ENCODE measurements at regions not wholly inside any gene's neighbourhood (a gene's known extent, or its start where the extent isn't known, plus 50 kb on each side); places are given as distances from the start of the nearest gene placed in this dataset.

DNA sequence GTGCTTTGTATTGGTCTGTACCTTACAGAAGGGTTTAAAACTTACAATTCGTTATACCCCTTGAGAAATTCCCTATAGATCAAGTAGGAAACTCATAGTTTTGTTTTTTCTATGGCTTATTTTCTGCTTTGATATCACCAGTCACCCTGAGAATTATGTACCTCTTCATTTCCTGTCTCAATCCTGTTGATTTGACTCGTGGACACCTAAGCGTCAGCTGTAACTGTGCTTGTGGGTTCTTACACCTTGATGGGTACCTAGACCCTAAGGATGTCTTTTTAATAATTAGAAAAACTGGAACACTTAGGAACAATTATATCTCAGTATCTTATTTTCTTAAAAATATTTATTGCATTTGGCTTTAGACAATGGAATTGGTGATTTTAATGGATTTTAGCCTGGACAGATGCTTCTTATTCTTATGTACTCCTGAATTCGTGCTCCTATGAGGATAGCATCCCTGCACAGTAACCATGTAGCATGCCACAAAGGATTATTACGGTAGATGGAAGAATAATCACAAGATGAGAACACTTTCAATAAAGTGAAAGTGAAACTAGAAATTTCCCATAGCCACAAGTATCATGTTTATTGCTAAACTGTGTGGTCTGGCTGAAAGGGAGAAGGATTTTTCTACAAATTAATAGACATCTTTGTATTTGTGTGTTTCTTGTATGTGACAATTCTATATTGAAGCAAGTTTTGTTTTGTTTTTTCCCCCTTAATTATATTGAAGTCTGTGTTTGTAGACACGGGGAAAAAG lies 1920.3 kb upstream of the WWC1 start:
- no peak for DNase-seq

- no peak for DNase-seq
Observed at GRCh38 chr5:166373817-166374216, 1917.6 kb upstream of the WWC1 start.

DNA sequence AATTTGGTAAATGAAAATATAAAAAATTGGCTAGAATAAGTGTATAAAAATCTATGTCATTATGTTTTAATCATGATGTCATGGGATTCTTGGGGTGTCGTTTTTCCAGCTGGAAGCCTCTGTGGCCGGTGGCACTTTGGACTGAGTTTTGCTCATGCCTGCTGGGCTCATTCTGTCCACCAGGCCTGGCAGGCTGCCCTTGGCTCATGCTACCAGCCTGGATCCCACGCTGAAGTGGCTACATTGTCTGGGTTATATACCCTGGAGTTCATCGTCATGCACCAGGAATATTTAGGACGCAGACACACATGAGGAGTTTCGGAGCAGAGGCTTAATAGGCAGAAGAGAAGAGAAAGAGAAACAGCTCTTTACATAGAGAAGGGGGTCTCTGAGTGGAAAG lies 1913.7 kb upstream of the WWC1 start:
- DNase-seq, result no peak

GRCh38 chr5:166379517-166379916 lies 1911.9 kb upstream of the WWC1 start:
- no peak for DNase-seq

DNA sequence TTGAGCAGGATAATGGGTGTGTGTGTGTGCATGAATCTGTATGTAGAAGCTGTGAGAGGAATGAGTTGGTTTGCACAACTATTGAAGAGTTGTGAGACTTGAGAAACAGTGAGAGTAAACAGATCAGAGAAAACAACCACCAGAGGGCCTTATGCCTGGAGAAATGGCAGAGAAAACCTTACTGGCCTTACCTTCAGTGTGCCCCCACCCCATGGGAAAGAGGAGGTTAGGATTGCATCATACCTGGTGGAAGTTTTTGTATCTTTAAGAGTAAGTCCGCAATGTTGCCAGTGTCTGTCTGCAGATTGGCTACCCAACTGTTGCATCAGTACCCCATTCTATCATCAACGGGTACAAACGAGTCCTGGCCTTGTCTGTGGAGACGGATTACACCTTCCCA lies 1909.4 kb upstream of the WWC1 start:
- DNase-seq, result no peak

GRCh38 chr5:166398131-166398530 lies 1893.3 kb upstream of the WWC1 start:
- no peak for DNase-seq

DNA sequence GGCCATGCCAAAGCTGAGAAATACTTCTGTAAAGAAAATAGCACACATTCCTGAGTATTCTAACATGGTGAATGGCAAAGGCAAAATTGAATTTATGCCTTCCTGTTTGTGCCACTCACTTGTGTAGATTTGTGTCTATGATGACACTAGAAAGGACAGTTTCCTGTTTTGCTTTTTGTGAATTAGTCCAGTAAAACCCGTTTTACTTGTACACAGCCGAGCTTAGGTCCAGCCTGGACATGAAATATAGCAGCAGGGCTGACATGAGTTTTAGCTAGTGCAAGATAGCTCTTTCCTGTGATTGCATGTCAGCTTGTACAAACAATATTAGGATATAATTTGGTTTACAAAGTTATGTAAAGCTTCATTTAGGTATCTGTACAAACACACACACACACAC lies 1891.7 kb upstream of the WWC1 start:
- no peak for DNase-seq

GRCh38 chr5:166401391-166401790 lies 1890.1 kb upstream of the WWC1 start:
- peak; percentile 89 to 98 for DNase-seq

DNA sequence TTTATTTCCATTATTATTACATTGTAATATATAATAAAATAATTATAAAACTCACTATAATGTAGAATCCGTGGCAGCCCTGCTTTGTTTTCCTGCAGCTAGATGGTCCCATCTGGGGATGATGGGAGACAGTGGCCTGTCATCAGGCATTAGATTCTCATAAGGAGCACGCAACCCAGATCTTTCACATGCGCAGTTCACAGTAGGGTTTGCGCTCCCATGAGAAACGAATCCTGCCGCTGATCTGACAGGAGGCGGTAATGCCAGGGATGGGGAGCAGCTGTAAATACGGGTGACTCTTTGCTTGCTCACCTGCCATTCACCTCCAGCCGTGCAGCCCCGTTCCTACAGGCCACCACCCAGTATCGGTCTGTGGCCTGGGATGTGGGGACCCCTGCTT lies 1879.3 kb upstream of the WWC1 start:
- no peak for DNase-seq

DNA sequence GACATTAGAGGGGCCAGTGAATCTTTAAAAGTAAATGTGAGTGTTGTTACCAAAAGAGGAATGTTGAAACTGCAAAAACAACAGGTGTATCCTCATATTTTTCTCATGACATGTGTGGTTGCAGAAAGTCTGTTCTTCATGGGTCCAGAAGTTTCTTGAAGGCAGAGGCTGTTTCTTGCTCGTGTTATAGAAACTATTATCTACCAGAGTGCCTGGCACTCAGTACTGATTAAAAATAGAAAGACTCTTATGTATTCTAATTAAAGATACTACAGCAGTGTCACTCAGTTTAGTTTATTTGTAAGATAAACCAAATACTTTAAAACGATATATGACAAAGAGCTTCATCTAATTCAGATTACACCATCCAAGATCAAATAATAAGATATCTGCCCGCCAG lies 1864.2 kb upstream of the WWC1 start:
- DNase-seq, result no peak

DNA sequence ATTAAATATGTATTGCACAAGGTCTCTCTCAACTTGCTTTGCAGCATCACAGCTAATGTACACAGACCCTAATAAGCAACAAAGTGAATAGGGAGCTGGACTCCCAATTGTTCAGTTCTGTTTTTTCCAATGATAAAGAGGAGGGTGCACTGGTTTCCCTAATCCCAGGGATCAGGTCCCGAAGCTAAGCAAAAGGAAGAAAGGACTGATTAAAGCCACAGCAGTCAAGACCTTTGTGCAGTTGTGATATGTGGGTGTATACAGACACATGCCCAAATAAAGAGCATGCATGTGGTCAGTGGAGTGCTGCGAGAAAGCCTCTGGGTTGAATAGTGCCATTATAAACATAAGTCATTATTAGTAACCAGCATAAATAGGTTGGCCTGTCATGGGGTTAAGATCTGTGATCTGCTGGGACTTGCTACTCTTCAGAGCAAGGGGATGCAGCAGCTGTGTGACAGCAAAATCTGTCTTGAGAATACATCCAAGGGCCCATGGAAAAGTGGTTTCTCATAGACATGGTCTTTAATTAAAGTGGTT lies 1863.1 kb upstream of the WWC1 start:
- no peak for DNase-seq

DNA sequence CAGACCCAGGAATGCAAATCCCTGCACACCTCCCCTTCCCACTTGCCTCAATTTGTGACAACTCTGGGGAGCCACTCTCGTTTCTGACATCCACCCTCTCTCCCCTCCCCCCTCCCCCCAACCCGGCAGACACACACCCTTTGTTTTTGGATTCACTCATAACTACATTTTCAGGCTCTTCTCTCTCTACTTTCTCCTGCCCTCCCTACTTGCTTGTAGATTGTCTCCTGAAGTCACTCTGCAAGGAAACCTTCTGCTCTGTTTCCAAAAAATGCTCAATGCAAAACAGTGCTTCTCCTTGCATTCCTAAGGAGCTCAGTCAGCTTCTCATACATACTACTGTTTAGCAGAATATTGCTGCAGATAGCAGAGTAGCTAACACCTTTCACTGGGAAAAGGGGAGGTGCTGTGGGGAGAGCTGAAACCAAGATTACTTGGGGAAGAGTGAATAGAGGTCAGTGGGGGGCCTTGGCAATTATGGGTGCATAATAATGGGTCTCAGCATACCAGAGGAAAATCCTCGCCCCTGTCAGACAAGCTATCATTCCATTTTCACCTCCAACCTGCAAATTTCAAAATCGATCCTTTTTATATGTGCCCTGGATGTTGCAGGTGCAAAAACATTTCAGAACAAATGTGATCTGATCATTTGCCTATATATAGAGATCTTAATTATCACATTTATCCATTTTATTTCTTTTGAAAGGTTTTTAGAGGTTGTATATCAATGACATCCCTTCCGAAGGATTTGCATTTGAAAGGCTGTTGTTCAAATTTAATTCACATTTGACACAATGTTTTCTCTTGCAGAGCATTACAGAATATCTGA lies 1860.7 kb upstream of the WWC1 start:
- no peak for DNase-seq

DNA sequence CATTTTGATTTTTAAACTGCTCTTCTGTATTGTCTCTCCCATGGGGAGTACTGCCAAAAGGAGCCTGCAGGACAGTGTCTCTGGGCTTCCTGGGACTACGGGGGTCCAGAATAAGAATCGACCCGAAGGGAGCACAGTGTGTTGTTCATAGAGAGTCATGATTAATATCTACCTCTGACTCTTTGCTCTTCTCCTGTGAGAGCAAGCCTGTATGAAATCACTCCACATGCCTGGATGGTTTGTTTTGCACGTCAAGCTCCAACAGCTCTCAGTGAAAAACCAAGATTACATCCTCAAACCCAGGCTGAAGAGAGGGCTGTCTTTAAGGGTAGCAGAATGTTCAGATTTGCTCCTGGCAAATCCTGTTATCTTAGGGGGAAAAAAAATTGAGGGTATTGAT lies 1860.0 kb upstream of the WWC1 start:
- DNase-seq, result no peak

DNA sequence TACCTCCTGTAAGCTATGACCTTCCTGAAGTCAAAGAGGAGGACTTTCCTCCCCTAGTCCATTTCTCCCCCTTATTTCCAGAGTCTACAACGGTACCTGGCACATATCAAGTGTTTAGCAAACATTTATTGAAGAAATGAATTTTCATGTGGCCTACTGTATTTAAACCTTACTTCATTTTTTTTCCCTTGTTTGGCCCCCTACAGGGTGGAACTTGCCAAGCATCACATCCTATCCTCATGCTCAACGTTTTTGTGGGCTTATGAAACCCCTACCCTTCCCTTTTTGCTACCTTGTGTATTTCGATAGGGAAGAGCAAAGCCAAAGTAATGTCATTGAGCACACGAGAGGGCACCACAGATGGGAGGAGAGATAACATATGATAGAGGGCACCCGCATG lies 1857.8 kb upstream of the WWC1 start:
- DNase-seq, result peak in 1 of 2 experiments; percentile 36

GRCh38 chr5:166436872-166437271 lies 1854.6 kb upstream of the WWC1 start:
- no peak for DNase-seq

GRCh38 chr5:166486348-166486747 lies 1805.1 kb upstream of the WWC1 start:
- DNase-seq, result no peak

DNA sequence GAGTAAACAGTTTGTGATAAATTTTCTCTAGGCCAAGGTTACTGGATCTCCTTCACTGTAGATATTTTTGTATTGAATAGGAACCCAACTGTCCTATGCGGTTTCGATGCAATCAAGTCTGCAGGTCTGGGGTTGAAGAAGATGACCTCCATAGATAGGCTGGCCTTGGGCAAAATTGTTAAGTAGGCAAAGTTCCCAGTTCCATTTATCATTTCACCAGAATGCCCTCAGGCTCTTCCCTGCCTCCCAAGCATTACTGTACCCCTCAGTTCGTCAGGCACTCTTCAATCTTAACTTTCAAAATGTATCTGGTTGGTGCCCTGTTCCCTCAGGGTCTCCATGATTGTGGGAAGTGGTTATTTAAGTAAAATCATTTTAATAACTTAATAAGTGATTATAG lies 1802.9 kb upstream of the WWC1 start:
- DNase-seq, result no peak

- DNase-seq, result no peak
Observed at GRCh38 chr5:166493040-166493439, 1798.4 kb upstream of the WWC1 start.

DNA sequence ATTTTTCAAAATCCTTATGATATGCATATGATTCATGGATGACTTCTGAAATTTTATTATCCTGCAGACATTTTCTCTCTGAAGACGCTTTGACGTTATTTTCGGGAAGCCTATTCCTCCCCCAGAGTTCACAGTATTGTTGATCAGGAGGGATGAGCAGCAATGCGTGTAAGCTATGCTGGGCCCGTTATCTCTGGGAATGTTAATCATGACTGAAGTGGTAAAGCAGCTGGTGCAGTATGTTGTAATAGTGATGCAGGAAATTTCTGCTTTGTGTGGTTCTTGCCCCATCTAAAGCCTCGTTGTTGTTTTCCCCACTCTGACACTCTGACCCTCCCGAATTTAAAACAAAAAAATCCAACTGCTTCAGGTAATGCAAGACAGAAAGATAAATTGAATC lies 1797.8 kb upstream of the WWC1 start:
- DNase-seq, result peak in 1 of 2 experiments; percentile 60

DNA sequence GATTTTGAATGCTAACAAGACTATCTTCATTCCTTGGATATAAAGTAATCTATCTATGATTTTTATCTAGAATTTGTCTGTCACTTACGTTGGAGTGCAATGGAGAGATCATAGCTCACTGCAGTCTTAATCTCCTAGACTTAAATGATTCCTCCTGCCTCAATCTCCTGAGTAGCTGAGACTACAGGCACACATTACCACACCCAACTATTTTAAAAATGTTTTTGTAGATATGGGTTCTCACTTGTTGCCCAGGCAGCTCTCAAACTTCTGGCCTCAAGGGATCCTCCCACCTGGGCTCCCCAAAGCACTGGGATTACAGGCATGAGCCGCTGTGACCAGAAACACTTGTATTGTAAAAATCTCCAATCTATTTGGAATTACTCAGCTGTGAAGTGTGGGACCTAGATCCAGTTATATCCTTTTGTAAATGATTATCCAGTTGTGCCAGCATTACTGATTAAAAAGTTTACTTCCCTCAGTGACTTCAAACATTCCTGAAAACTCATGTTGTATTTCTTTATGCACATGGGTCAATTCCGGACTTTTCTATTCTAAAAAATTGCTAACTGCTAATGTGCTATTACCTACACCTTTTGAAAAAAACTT lies 1793.8 kb upstream of the WWC1 start:
- no peak for DNase-seq

DNA sequence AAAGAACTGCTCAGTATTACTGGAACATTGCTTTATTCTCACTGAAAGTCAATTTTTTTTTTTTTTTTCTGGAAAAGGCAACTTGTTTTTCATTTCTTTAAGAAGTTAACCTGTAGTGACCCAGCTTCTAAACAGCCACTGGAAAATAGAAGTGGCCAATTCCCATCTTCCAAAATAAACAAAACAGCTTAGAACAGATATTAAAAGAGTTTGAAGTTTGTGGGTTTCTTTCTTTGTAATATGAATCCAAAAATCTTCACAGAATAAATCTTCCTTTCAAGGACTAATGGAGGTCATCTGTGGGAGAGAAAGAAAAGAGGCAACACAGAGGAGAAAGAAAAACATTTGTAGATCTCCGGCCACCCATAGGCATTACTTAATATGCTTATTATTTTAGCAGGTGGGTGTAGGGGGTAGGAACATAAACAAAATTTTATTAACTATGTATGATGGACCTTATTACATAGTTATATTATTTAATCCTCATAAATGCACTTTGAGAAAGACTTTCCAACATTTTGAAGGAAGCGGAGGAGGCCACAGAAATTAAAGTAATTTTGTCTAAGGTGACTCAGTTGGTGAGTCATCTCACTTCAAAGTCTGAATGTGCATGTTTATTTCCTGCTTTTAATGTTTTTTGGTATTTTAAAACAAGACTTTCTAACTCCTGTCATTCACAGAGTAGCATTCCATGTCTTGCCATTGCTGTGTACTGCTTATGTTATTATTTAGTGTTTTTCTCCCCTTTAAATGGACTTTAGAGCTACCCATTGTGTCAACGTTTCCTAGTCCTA lies 1791.8 kb upstream of the WWC1 start:
- no peak for DNase-seq

DNA sequence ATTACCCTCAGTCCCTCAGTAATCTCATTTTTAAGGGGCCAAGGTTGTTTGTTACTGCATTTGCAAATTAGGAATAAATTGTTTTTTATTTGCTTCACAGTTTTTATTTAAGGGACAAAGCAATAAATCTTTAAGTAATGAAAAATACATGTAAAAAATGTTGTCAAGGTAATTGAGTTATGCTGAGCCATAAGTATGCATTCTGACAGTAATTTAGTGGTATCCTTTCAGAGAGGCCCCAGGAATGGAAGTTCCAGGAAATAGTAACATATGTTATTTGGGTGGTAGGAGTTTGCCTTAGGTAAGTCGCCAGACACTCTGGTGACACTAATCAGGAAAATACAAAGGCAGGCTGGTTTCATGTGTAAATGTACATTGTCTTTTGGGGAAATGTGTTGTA lies 1787.9 kb upstream of the WWC1 start:
- DNase-seq, result peak in 1 of 2 experiments; percentile 5

DNA sequence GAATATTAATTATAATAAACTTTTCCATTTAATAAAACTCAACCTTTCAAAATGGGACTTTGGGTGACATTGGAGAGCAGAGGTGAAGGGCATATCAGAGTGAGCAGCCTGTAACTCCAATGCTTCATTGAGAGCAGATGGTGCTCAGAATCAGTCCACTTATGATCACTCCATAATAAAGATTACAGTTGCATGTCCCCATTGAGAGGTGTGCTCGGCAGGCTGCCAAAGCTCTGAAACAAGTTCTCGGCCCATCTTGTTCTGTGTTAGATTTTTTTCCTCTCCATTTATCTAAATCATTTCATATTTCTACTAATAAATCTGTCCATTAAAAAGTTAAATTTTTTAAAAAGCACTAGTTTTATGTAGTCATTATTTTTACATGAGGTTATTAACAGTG lies 1786.4 kb upstream of the WWC1 start:
- peak; percentile 87 to 92 for DNase-seq

Measured in NCI-H524 (cell line).